HUES64 (cell line): ENCODE measurements at regions not wholly inside any gene's neighbourhood (a gene's known extent, or its start where the extent isn't known, plus 50 kb on each side); places are given as distances from the start of the nearest gene placed in this dataset.
"Not testable (repeated sequence)": the region's sequence is repeated elsewhere in the genome, so short reads cannot be mapped to it uniquely, and the experiment has no call there.

Source experiments
- H3K27ac ChIP-seq: 2 replicates; pipeline ENCODE4 v1.7.0; 2013; ENCODE audit warnings: low read depth, low read length, inconsistent platforms
- H3K27me3 ChIP-seq: 2 replicates; pipeline ENCODE4 v1.6.1; 2013; ENCODE audit warnings: mild to moderate bottlenecking, low read length; ENCODE audit not compliant: insufficient read depth
- H3K36me3 ChIP-seq: 2 replicates; pipeline ENCODE4 v1.6.1; 2013; ENCODE audit warnings: mild to moderate bottlenecking, low read length; ENCODE audit not compliant: insufficient read depth
- H3K4me1 ChIP-seq: 2 replicates; pipeline ENCODE4 v1.6.1; 2013; ENCODE audit warnings: mild to moderate bottlenecking, low read length, moderate library complexity; ENCODE audit not compliant: insufficient read depth
- H3K4me3 ChIP-seq: 2 replicates; pipeline ENCODE4 v1.5.1; 2013; ENCODE audit warnings: mild to moderate bottlenecking, low read length, moderate library complexity
- H3K9ac ChIP-seq: 2 replicates; pipeline ENCODE4 v1.6.1; 2013; ENCODE audit warnings: mild to moderate bottlenecking, low read depth, low read length
- H3K9me3 ChIP-seq: 2 replicates; pipeline ENCODE4 v1.6.1; 2013; ENCODE audit warnings: low read depth, low read length; ENCODE audit not compliant: insufficient read depth
- WGBS: fragments of 150-250, 120-280 bp; methylation state at CpG from one replicate; pipeline ENCODE4 v1.1.7; 2013; ENCODE audit warnings: missing lambda C conversion rate; 5-methylcytosine and 5-hydroxymethylcytosine counted together

GRCh38 chr9:103319979-103320378 is 324.8 kb downstream of the CYLC2 start:
- WGBS = 75% methylated on average over 4 of the region's 4 CpGs
- H3K9ac ChIP-seq = no peak overlapping the region
- no peak overlapping the region for H3K27ac ChIP-seq
- H3K36me3 ChIP-seq = no peaks in the 10 kb centered on the region
- H3K4me1 ChIP-seq = no peaks in the 10 kb centered on the region
- H3K9me3 ChIP-seq = peaks cover 67% of the 10 kb centered on the region
- no peak overlapping the region for H3K4me3 ChIP-seq
- H3K27me3 ChIP-seq = no peaks in the 10 kb centered on the region

DNA sequence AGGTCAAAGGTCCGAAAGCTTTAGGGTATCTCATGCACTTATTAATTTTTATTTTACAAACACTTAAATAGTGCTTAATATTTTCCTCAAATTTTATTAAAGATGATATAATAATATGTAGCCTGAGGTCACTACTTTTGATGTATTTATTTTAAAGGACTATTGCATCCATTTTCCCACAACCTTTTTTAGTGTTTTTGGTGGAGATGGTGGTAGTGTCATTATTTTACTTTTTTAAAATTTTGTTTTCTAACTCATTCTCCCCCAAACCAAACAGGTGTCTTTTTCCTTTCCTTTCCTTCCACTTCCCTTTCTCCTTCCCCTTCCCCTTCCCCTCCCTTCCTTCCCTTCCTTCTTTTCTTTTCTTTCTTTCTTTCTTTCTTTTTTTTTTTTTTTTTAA is 328.6 kb downstream of the CYLC2 start:
- no peak overlapping the region for H3K27ac ChIP-seq
- no peaks in the 10 kb centered on the region for H3K36me3 ChIP-seq
- no CpG with 5 or more reads among the region's 1 CpG for WGBS
- H3K27me3 ChIP-seq = no peaks in the 10 kb centered on the region
- H3K9ac ChIP-seq = no peak overlapping the region
- H3K9me3 ChIP-seq = peaks cover 55% of the 10 kb centered on the region
- no peaks in the 10 kb centered on the region for H3K4me1 ChIP-seq
- no peak overlapping the region for H3K4me3 ChIP-seq

GRCh38 chr9:103335461-103335860 is 340.3 kb downstream of the CYLC2 start:
- peaks cover 57% of the 10 kb centered on the region for H3K9me3 ChIP-seq
- no peak overlapping the region for H3K4me3 ChIP-seq
- H3K4me1 ChIP-seq = no peaks in the 10 kb centered on the region
- WGBS = 100% methylated on average over 2 of the region's 3 CpGs
- H3K27ac ChIP-seq = no peak overlapping the region
- H3K9ac ChIP-seq = no peak overlapping the region
- no peaks in the 10 kb centered on the region for H3K36me3 ChIP-seq
- H3K27me3 ChIP-seq = no peaks in the 10 kb centered on the region

- H3K27me3 ChIP-seq = no peaks in the 10 kb centered on the region
- no peak overlapping the region for H3K4me3 ChIP-seq
- no peaks in the 10 kb centered on the region for H3K4me1 ChIP-seq
- H3K9ac ChIP-seq = no peak overlapping the region
- no peaks in the 10 kb centered on the region for H3K36me3 ChIP-seq
- no peak overlapping the region for H3K27ac ChIP-seq
- WGBS = 91% methylated on average over 2 of the region's 2 CpGs
- H3K9me3 ChIP-seq = peaks cover 58% of the 10 kb centered on the region
Observed at GRCh38 chr9:103355000-103355399, 359.9 kb downstream of the CYLC2 start.

- not testable (repeated sequence) for H3K27ac ChIP-seq, H3K9ac ChIP-seq, H3K36me3 ChIP-seq, H3K4me3 ChIP-seq, H3K27me3 ChIP-seq, H3K4me1 ChIP-seq
- WGBS = 92% methylated on average over 2 of the region's 3 CpGs
- H3K9me3 ChIP-seq = peaks cover 55% of the 10 kb centered on the region
Observed at GRCh38 chr9:103357980-103358379, 362.8 kb downstream of the CYLC2 start.

DNA sequence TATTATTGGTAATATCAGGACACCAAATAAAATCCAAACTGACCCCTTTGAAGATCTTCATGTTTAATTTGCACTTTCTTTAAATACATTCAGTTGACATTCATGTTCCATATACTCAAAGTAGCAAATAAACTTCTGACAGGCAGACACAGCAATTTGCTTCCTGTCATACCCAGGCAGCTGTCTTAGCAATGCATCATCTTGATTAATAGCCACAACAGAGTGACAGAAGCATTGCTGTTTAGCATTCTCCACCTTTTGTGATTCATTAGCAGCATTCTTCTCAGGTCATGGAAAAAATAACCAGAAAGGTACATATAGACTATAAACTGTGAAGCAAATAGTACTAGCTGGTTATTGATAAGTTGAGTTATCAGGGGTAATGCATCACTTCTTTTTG is 366.8 kb downstream of the CYLC2 start:
- H3K36me3 ChIP-seq = no peaks in the 10 kb centered on the region
- H3K9me3 ChIP-seq = peaks cover 56% of the 10 kb centered on the region
- H3K9ac ChIP-seq = no peak overlapping the region
- no peaks in the 10 kb centered on the region for H3K4me1 ChIP-seq
- H3K27ac ChIP-seq = no peak overlapping the region
- H3K27me3 ChIP-seq = no peaks in the 10 kb centered on the region
- H3K4me3 ChIP-seq = no peak overlapping the region

GRCh38 chr9:103362986-103363385 is 367.9 kb downstream of the CYLC2 start:
- no peaks in the 10 kb centered on the region for H3K4me1 ChIP-seq
- no peak overlapping the region for H3K9ac ChIP-seq
- H3K36me3 ChIP-seq = no peaks in the 10 kb centered on the region
- no peaks in the 10 kb centered on the region for H3K27me3 ChIP-seq
- H3K27ac ChIP-seq = no peak overlapping the region
- no peak overlapping the region for H3K4me3 ChIP-seq
- peaks cover 62% of the 10 kb centered on the region for H3K9me3 ChIP-seq

GRCh38 chr9:103364753-103365152 is 369.6 kb downstream of the CYLC2 start:
- Histone ChIP-seq H3K36me3 (no peaks in the 10 kb centered on the region), H3K9ac (no peak overlapping the region), H3K9me3 (peaks cover 71% of the 10 kb centered on the region), H3K27ac (no peak overlapping the region), H3K4me1 (no peaks in the 10 kb centered on the region), H3K4me3 (no peak overlapping the region), H3K27me3 (no peaks in the 10 kb centered on the region)
- 79% methylated on average over 2 of the region's 2 CpGs for WGBS

- no peak overlapping the region for H3K27ac ChIP-seq
- WGBS = 96% methylated on average over 5 of the region's 5 CpGs
Observed at GRCh38 chr9:103371152-103371551, 376.0 kb downstream of the CYLC2 start.

DNA sequence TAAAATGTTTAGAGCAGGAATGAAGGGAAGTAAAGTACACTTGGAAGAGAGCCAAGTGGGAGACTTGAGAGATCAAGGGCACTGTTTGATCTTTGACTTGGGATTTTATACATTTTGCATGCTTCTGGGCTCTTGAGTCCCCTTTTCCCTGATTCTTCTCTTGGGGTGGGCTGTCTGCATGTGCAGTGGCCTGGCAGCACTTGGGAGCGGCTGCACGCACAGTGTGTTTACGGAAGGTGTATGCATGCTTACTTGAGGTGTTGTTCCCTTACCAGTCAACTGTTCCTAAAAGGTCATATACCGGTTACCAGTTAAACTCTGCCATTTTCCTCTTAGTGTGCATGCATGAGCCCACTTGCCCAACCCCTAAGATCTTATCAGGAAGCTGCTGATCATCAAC is 377.7 kb downstream of the CYLC2 start:
- Histone ChIP-seq H3K9me3 (peaks cover 52% of the 10 kb centered on the region), H3K9ac (no peak overlapping the region), H3K4me1 (no peaks in the 10 kb centered on the region), H3K27me3 (no peaks in the 10 kb centered on the region), H3K4me3 (no peak overlapping the region), H3K36me3 (no peaks in the 10 kb centered on the region), H3K27ac (no peak overlapping the region)
- WGBS = 92% methylated on average over 4 of the region's 4 CpGs

More at GRCh38 chr9:103371152-103371551, 376.0 kb downstream of the CYLC2 start:
- Histone ChIP-seq H3K4me3 (no peak overlapping the region), H3K9ac (no peak overlapping the region), H3K36me3 (no peaks in the 10 kb centered on the region), H3K27me3 (no peaks in the 10 kb centered on the region), H3K4me1 (no peaks in the 10 kb centered on the region), H3K9me3 (peaks cover 51% of the 10 kb centered on the region)

DNA sequence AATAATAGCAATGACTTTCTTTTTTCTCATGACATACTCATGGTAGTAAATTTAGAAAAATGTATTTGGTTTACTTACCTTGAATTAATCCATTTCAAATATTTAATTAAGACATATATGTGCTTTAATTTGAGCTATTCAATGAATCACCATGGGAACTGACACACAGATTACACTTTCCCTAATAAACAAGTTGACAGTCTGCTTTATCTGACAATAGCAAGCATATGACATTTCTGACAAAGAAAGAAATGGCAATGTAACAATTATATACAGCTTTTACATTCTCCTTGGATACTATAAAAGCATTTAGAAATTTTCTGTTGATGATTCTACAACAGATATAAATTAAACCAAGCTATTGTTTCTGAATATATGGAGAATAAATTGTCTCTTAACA is 382.5 kb downstream of the CYLC2 start:
- H3K27ac ChIP-seq = no peak overlapping the region
- no peak overlapping the region for H3K9ac ChIP-seq
- H3K4me1 ChIP-seq = no peaks in the 10 kb centered on the region
- no peak overlapping the region for H3K4me3 ChIP-seq
- H3K9me3 ChIP-seq = peaks cover 72% of the 10 kb centered on the region
- no peaks in the 10 kb centered on the region for H3K27me3 ChIP-seq
- H3K36me3 ChIP-seq = no peaks in the 10 kb centered on the region

GRCh38 chr9:103397868-103398600 is 402.9 kb downstream of the CYLC2 start:
- no peaks in the 10 kb centered on the region for H3K36me3 ChIP-seq
- H3K4me1 ChIP-seq = no peaks in the 10 kb centered on the region
- no peak overlapping the region for H3K4me3 ChIP-seq
- H3K9me3 ChIP-seq = peaks cover 51% of the 10 kb centered on the region
- no peak overlapping the region for H3K27ac ChIP-seq
- no peak overlapping the region for H3K9ac ChIP-seq
- WGBS = 60% methylated on average over 5 of the region's 5 CpGs
- no peaks in the 10 kb centered on the region for H3K27me3 ChIP-seq
